SU-DHL-6 (cell line): ENCODE measurements at regions not wholly inside any gene's neighbourhood (a gene's known extent, or its start where the extent isn't known, plus 50 kb on each side); places are given as distances from the start of the nearest gene placed in this dataset.

Source experiments
- H2AFZ ChIP-seq: fragments of 200-600 bp; sonication (generic); 2 replicates; pipeline ENCODE4 v1.6.1; 2014; ENCODE audit warnings: low read depth, mild to moderate bottlenecking, moderate library complexity, mixed read lengths, antibody characterized with exemption, low read length; ENCODE audit not compliant: severe bottlenecking
- H3F3A ChIP-seq: fragments of 200-600 bp; shearing (Covaris generic); 2 replicates; pipeline ENCODE4 v1.6.0; 2016; ENCODE audit warnings: antibody characterized with exemption, mild to moderate bottlenecking; ENCODE audit not compliant: insufficient read depth
- H3K27ac ChIP-seq: fragments of 200-600 bp; sonication (generic); 2 replicates; pipeline ENCODE4 v1.5.1; 2016; ENCODE audit warnings: low read depth, mild to moderate bottlenecking, low read length, moderate library complexity, mixed read lengths
- H3K27me3 ChIP-seq: fragments of 200-600 bp; sonication (generic), shearing (Covaris generic); 2 replicates; pipeline ENCODE4 v1.6.0; 2014; ENCODE audit warnings: mild to moderate bottlenecking, low read length
- H3K36me3 ChIP-seq: fragments of 200-600 bp; sonication (generic); 2 replicates; pipeline ENCODE4 v1.6.1; 2014; ENCODE audit warnings: mild to moderate bottlenecking, low read length, mixed read lengths
- H3K4me2 ChIP-seq: fragments of 300-600, 200-600 bp; shearing (Covaris generic), sonication (generic); 2 replicates; pipeline ENCODE4 v1.6.0; 2014; ENCODE audit warnings: low read length, low read depth, mild to moderate bottlenecking; ENCODE audit not compliant: poor library complexity, severe bottlenecking
- H3K4me3 ChIP-seq: fragments of 200-600 bp; sonication (generic); 2 replicates; pipeline ENCODE4 v1.5.1; 2014; ENCODE audit warnings: antibody characterized with exemption, low read length, mild to moderate bottlenecking, mixed read lengths; ENCODE audit not compliant: insufficient read depth, poor library complexity, severe bottlenecking
- H3K79me2 ChIP-seq: fragments of 200-600 bp; sonication (generic); 2 replicates; pipeline ENCODE4 v1.6.1; 2014; ENCODE audit warnings: mild to moderate bottlenecking, low read length, moderate library complexity; ENCODE audit not compliant: insufficient read depth
- H3K9ac ChIP-seq: fragments of 200-600 bp; sonication (generic); 2 replicates; pipeline ENCODE4 v1.7.0; 2014; ENCODE audit warnings: mild to moderate bottlenecking, low read length
- H3K9me2 ChIP-seq: fragments of 200-600 bp; sonication (generic); replicated peaks from 2 replicates; pipeline ENCODE4 v1.6.1; 2014; ENCODE audit warnings: low read length; ENCODE audit not compliant: insufficient read depth
- H3K9me3 ChIP-seq: fragments of 200-600 bp; sonication (generic); 2 replicates; pipeline ENCODE4 v1.6.1; 2014; ENCODE audit warnings: low read length, mixed read lengths; ENCODE audit not compliant: insufficient read depth
- H4K20me1 ChIP-seq: fragments of 200-600 bp; sonication (generic); 2 replicates; pipeline ENCODE4 v1.6.1; 2014; ENCODE audit warnings: low read depth, mild to moderate bottlenecking, antibody characterized with exemption, low read length, moderate library complexity, mixed read lengths
- EZH2phosphoT487 ChIP-seq: fragments of 200-600 bp; sonication (generic), shearing (Covaris generic); conservative IDR thresholded peaks from 2 replicates; pipeline ENCODE4 v1.6.1; 2018; ENCODE audit warnings: mild to moderate bottlenecking, antibody characterized with exemption, low read length, moderate library complexity, mixed read lengths
- TF ChIP-seq, protein P1 (sequence below): fragments of 200-600 bp; sonication (generic); IDR thresholded peaks from one replicate; pipeline ENCODE4 v1.5.1; 2017; ENCODE audit warnings: antibody characterized with exemption, mild to moderate bottlenecking, low read length, moderate library complexity; ENCODE audit not compliant: insufficient read depth, poor library complexity, severe bottlenecking

DNA sequence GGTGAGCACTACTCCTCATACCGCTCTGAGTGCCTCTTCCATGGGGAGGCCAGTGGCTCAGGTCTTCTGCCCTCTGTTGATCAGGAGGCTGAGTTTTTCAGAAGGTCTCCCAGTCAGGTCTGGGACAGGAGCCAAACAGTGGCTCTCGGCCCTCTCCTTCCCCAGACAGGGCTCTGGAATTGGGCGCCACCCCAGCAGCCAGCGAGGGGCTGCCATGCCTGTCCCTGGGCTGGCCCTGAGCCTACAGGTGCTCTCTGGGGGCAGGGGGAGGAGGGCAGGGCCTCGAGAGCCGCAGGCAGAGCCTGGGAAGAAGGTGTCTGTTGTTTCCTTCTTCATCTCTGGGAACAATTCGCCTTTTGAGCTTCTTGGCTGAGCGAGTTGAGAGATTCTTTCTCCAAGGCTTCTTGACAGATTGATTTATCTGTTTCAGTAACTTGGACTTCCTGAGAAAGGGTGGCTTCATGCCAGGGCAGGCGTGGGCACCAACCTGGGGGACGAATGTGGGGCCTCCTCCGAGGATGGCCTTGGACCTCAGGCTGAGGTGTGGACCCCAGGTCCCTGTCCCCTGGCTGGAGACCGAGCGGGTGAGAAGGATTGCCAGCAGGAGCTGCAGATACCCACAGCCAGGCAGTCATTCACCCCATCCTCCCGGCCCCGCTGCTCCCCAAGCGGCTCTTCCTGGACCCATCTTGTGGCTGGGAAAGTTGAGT, 64.7 kb upstream of the GLI2 start:
- Histone ChIP-seq H3K27ac (no peak overlapping the region), H3K9me2 (no peaks in the 10 kb centered on the region), H2AFZ (no peak overlapping the region), H3F3A (no peaks in the 10 kb centered on the region), H3K9ac (no peak overlapping the region), H3K4me2 (no peak overlapping the region), H3K79me2 (no peaks in the 10 kb centered on the region), H3K36me3 (no peaks in the 10 kb centered on the region), H3K4me3 (no peak overlapping the region), H4K20me1 (no peaks in the 10 kb centered on the region), H3K9me3 (peaks cover 8% of the 10 kb centered on the region; the same call in 1 of the 2 replicates), H3K27me3 (0 out of 2 replicates have a peak, but pooled peaks cover 3% of the 10 kb centered on the region)
- TF ChIP-seq, protein P1, sequence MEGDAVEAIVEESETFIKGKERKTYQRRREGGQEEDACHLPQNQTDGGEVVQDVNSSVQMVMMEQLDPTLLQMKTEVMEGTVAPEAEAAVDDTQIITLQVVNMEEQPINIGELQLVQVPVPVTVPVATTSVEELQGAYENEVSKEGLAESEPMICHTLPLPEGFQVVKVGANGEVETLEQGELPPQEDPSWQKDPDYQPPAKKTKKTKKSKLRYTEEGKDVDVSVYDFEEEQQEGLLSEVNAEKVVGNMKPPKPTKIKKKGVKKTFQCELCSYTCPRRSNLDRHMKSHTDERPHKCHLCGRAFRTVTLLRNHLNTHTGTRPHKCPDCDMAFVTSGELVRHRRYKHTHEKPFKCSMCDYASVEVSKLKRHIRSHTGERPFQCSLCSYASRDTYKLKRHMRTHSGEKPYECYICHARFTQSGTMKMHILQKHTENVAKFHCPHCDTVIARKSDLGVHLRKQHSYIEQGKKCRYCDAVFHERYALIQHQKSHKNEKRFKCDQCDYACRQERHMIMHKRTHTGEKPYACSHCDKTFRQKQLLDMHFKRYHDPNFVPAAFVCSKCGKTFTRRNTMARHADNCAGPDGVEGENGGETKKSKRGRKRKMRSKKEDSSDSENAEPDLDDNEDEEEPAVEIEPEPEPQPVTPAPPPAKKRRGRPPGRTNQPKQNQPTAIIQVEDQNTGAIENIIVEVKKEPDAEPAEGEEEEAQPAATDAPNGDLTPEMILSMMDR = no peak
- no peak for TF ChIP-seq EZH2phosphoT487

DNA sequence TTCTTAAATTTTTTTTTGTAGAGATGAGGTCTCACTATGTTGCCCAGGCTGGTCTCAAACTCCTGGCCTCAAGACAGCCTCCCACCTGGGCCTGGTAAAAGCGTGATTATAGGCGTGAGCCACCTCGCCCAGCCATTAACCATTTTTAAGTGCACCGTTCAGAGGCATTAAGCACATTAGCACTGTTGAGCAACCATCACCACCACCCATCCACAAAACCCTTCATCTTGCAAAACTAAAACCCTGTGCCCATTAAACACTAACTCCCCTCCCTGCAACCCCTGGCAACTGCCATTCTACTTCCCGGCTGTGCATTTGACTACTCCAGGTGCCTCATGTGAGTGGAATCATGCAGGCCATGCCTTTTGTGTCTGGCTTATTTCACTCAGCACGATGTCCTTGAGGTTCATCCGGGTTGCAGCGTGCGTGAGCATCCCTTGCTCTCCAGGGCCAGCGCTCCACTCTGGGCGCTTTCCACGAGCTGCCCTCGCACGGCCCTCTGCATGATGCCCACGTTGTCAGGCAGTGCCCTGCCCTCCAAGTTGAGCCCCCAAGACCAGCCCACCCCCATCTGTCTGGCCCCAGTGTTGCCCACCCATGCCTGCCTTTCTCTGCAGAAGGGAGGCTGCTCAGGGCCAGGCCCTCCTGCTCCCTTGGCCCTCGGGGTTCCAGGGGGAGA, 63.0 kb upstream of the GLI2 start:
- no peak overlapping the region for H3K9ac ChIP-seq
- H2AFZ ChIP-seq = no peak overlapping the region
- no peak overlapping the region for H3K4me3 ChIP-seq
- H3K36me3 ChIP-seq = no peaks in the 10 kb centered on the region
- no peak for TF ChIP-seq EZH2phosphoT487
- TF ChIP-seq, protein P1 = no peak
- no peaks in the 10 kb centered on the region for H3K9me3 ChIP-seq
- H3K9me2 ChIP-seq = no peaks in the 10 kb centered on the region
- no peak overlapping the region for H3K4me2 ChIP-seq
- H3F3A ChIP-seq = no peaks in the 10 kb centered on the region
- H4K20me1 ChIP-seq = no peaks in the 10 kb centered on the region
- H3K79me2 ChIP-seq = no peaks in the 10 kb centered on the region
- H3K27ac ChIP-seq = no peak overlapping the region
- H3K27me3 ChIP-seq = no peaks in the 10 kb centered on the region

DNA sequence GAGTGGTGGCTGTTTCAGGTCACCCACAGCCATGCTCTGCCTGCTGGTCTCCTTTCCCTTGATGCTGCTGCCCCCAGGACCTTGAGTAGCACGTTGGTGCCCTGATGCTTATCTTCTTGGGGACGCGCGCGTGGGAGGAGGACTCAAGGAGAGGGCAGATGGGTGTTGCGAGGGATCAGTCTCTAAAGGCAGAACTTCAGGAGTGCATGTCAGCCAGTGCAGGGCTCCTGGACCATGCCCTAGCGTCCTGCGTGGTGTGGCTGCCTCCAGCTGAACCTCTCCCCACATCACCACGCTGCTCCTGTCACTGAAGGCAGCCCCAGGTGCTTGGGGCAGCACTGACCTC, 62.5 kb upstream of the GLI2 start:
- no peaks in the 10 kb centered on the region for H3K27me3 ChIP-seq

DNA sequence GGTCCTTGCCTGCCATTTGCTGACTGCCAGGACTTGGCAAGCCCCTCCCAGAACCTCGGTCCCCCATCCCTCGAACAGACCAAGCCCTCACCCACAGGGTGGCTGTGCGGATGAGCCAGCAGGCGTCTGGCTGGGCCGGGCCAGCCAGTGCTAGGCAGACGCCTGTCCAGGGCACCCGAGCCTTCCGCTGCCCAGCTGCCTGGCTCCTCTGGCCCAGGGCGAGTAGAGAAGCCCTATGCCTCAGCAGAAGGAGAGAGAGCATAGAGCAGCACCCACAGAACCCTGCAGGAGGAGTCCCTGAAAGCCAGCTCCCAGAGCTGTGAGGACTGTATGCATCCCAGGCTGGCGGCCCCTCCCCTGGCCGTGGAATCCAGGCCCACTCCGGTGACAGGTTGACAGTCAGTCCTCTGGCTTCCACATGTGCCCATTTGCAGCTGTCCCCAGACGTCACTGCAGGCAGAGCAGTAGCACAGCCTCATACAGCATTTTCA, 62.1 kb upstream of the GLI2 start:
- Histone ChIP-seq H3K36me3 (no peaks in the 10 kb centered on the region), H3K9me3 (no peaks in the 10 kb centered on the region), H3K79me2 (no peaks in the 10 kb centered on the region), H3K9ac (no peak overlapping the region), H3F3A (no peaks in the 10 kb centered on the region), H3K4me3 (no peak overlapping the region), H4K20me1 (no peaks in the 10 kb centered on the region), H3K4me2 (no peak overlapping the region), H3K9me2 (no peaks in the 10 kb centered on the region), H2AFZ (no peak overlapping the region), H3K27me3 (no peaks in the 10 kb centered on the region), H3K27ac (no peak overlapping the region)
- TF ChIP-seq EZH2phosphoT487 = no peak
- TF ChIP-seq, protein P1 = no peak

More for the DNA sequence above, 62.5 kb upstream of the GLI2 start:
- Histone ChIP-seq H3K4me2 (no peak overlapping the region), H3K9me2 (no peaks in the 10 kb centered on the region), H3F3A (no peaks in the 10 kb centered on the region), H3K9ac (no peak overlapping the region), H3K4me3 (no peak overlapping the region), H4K20me1 (no peaks in the 10 kb centered on the region), H3K9me3 (no peaks in the 10 kb centered on the region), H2AFZ (no peak overlapping the region), H3K79me2 (no peaks in the 10 kb centered on the region), H3K27ac (no peak overlapping the region), H3K36me3 (no peaks in the 10 kb centered on the region)
- TF ChIP-seq EZH2phosphoT487 = no peak
